ENCODE measurements at regions not wholly inside any gene's neighbourhood (a gene's known extent, or its start where the extent isn't known, plus 50 kb on each side); places are given as distances from the start of the nearest gene placed in this dataset.
"Not testable (repeated sequence)": the region's sequence is repeated elsewhere in the genome, so short reads cannot be mapped to it uniquely, and the experiment has no call there.

GRCh38 chr3:82448320-82448719 lies 686.9 kb upstream of the GBE1 start:
- no peak for TF ChIP-seq CTCF (conservative IDR thresholded peaks at IDR 0.05)
- no peak overlapping the region for H3K27ac ChIP-seq

- not testable (repeated sequence) for H3K27ac ChIP-seq
Observed at GRCh38 chr3:82428821-82429220, 667.4 kb upstream of the GBE1 start.

GRCh38 chr3:82424031-82424339 lies 662.5 kb upstream of the GBE1 start:
- no peak for TF ChIP-seq CTCF (conservative IDR thresholded peaks at IDR 0.05)

GRCh38 chr3:82423268-82424030 lies 662.0 kb upstream of the GBE1 start:
- H3K27ac ChIP-seq: no peak overlapping the region
- no peak for TF ChIP-seq CTCF (conservative IDR thresholded peaks at IDR 0.05)

More at GRCh38 chr3:82424031-82424339, 662.5 kb upstream of the GBE1 start:
- H3K27ac ChIP-seq: no peak overlapping the region

GRCh38 chr3:82416830-82417229 lies 655.4 kb upstream of the GBE1 start:
- H3K27ac ChIP-seq: no peak overlapping the region
- no peak for TF ChIP-seq CTCF (conservative IDR thresholded peaks at IDR 0.05)

- H3K27ac ChIP-seq: no peak overlapping the region
Observed at GRCh38 chr3:82416349-82416748, 654.9 kb upstream of the GBE1 start.

GRCh38 chr3:82413171-82413570 lies 651.7 kb upstream of the GBE1 start:
- no peak for TF ChIP-seq CTCF (conservative IDR thresholded peaks at IDR 0.05)
- no peak overlapping the region for H3K27ac ChIP-seq

More at GRCh38 chr3:82416349-82416748, 654.9 kb upstream of the GBE1 start:
- TF ChIP-seq CTCF (conservative IDR thresholded peaks at IDR 0.05): no peak

- TF ChIP-seq CTCF (conservative IDR thresholded peaks at IDR 0.05): peak; percentile 48
- H3K27ac ChIP-seq: no peak overlapping the region
Observed at GRCh38 chr3:82410366-82410765, 648.9 kb upstream of the GBE1 start.
